WTC11 (cell line): ENCODE measurements at regions not wholly inside any gene's neighbourhood (a gene's known extent, or its start where the extent isn't known, plus 50 kb on each side); places are given as distances from the start of the nearest gene placed in this dataset.

Experiments used
- ARID4B ChIP-seq: sonication (generic); formaldehyde crosslinking; IDR thresholded peaks from 2 replicates; pipeline ENCODE4 v1.8.0; 2023; ENCODE audit warnings: missing genetic modification reagents, mild to moderate bottlenecking, borderline replicate concordance
- CBFB ChIP-seq: sonication (generic); formaldehyde crosslinking; IDR thresholded peaks from 2 replicates; pipeline ENCODE4 v1.8.1; 2022; ENCODE audit warnings: mild to moderate bottlenecking, low read depth, missing genetic modification reagents
- CREB1 ChIP-seq: sonication (generic); formaldehyde crosslinking; IDR thresholded peaks from 2 replicates; pipeline ENCODE4 v1.8.0; 2023; ENCODE audit warnings: mild to moderate bottlenecking, missing genetic modification reagents
- CTCF ChIP-seq: fragments of 200-600 bp; IDR thresholded peaks from 2 replicates; pipeline ENCODE4 v1.8.0; 2022; ENCODE audit warnings: antibody characterized with exemption
- MAX ChIP-seq: sonication (generic); formaldehyde crosslinking; IDR thresholded peaks from 2 replicates; pipeline ENCODE4 v1.8.0; 2022; ENCODE audit warnings: mild to moderate bottlenecking, missing genetic modification reagents
- RORB ChIP-seq: fragments of 250-450 bp; sonication (Bioruptor Pico); IDR thresholded peaks from 2 replicates; pipeline ENCODE4 v1.9.0; 2021; ENCODE audit warnings: mild to moderate bottlenecking
- SP1 ChIP-seq: sonication (generic); formaldehyde crosslinking; conservative IDR thresholded peaks from 2 replicates; pipeline ENCODE4 v1.8.1; 2022; ENCODE audit warnings: missing genetic modification reagents
- TEAD4 ChIP-seq: sonication (generic); formaldehyde crosslinking; IDR thresholded peaks from 2 replicates; pipeline ENCODE4 v1.8.0; 2022; ENCODE audit warnings: mild to moderate bottlenecking, missing genetic modification reagents
- ZNF263 ChIP-seq: sonication (generic); formaldehyde crosslinking; IDR thresholded peaks from 2 replicates; pipeline ENCODE4 v1.8.1; 2022; ENCODE audit warnings: low read depth, mild to moderate bottlenecking, moderate library complexity, missing genetic modification reagents
- TF ChIP-seq, protein P1 (sequence below): sonication (generic); formaldehyde crosslinking; IDR thresholded peaks from 2 replicates; pipeline ENCODE4 v1.8.0; 2022; ENCODE audit warnings: missing genetic modification reagents
- TF ChIP-seq, protein P2 (sequence below): sonication (generic); formaldehyde crosslinking; IDR thresholded peaks from 2 replicates; pipeline ENCODE4 v1.8.1; 2023; ENCODE audit warnings: mild to moderate bottlenecking, missing genetic modification reagents, moderate library complexity
- TF ChIP-seq, protein P3 (sequence below): sonication (generic); formaldehyde crosslinking; IDR thresholded peaks from 2 replicates; pipeline ENCODE4 v1.8.0; 2022; ENCODE audit warnings: mild to moderate bottlenecking, missing genetic modification reagents
- TF ChIP-seq, protein P4 (sequence below): fragments of 250-450 bp; sonication (Bioruptor Pico); IDR thresholded peaks from 2 replicates; pipeline ENCODE4 v1.9.0; 2021; ENCODE audit warnings: mild to moderate bottlenecking
- TF ChIP-seq, protein P5 (sequence below): sonication (generic); formaldehyde crosslinking; IDR thresholded peaks from 2 replicates; pipeline ENCODE4 v1.8.0; 2023; ENCODE audit warnings: missing genetic modification reagents

DNA sequence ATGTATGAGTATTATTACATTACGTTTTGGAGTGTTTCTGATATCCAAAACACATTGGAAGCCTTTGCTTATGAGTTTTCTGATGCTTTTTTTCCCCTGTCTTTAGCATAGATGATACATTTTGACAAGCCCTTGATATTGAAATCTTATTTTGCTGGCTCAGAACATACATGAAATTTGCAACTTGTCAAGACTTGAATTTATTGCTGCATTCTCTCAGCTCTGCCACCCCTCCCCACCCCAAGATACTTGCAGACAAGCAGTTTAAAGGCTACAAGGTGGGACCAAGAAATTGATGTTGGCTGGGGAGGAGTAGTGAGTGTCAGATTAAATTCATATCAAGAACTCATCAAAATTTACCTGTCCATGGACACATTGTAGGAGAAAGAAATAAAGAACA lies 160.2 kb downstream of the GJA1 start:
- TF ChIP-seq MAX (CRISPR knock-in tag) (no peak), CTCF (no peak), CBFB (CRISPR knock-in tag) (no peak), ARID4B (no peak), RORB (CRISPR knock-in tag) (no peak), TEAD4 (CRISPR knock-in tag) (no peak), ZNF263 (CRISPR knock-in tag) (no peak), SP1 (CRISPR knock-in tag) (no peak), CREB1 (CRISPR knock-in tag) (no peak)
- TF ChIP-seq, protein P1, sequence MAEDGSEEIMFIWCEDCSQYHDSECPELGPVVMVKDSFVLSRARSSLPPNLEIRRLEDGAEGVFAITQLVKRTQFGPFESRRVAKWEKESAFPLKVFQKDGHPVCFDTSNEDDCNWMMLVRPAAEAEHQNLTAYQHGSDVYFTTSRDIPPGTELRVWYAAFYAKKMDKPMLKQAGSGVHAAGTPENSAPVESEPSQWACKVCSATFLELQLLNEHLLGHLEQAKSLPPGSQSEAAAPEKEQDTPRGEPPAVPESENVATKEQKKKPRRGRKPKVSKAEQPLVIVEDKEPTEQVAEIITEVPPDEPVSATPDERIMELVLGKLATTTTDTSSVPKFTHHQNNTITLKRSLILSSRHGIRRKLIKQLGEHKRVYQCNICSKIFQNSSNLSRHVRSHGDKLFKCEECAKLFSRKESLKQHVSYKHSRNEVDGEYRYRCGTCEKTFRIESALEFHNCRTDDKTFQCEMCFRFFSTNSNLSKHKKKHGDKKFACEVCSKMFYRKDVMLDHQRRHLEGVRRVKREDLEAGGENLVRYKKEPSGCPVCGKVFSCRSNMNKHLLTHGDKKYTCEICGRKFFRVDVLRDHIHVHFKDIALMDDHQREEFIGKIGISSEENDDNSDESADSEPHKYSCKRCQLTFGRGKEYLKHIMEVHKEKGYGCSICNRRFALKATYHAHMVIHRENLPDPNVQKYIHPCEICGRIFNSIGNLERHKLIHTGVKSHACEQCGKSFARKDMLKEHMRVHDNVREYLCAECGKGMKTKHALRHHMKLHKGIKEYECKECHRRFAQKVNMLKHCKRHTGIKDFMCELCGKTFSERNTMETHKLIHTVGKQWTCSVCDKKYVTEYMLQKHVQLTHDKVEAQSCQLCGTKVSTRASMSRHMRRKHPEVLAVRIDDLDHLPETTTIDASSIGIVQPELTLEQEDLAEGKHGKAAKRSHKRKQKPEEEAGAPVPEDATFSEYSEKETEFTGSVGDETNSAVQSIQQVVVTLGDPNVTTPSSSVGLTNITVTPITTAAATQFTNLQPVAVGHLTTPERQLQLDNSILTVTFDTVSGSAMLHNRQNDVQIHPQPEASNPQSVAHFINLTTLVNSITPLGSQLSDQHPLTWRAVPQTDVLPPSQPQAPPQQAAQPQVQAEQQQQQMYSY (CRISPR knock-in tag): no peak
- TF ChIP-seq, protein P2, sequence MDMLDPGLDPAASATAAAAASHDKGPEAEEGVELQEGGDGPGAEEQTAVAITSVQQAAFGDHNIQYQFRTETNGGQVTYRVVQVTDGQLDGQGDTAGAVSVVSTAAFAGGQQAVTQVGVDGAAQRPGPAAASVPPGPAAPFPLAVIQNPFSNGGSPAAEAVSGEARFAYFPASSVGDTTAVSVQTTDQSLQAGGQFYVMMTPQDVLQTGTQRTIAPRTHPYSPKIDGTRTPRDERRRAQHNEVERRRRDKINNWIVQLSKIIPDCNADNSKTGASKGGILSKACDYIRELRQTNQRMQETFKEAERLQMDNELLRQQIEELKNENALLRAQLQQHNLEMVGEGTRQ (CRISPR knock-in tag): no peak
- TF ChIP-seq, protein P3, sequence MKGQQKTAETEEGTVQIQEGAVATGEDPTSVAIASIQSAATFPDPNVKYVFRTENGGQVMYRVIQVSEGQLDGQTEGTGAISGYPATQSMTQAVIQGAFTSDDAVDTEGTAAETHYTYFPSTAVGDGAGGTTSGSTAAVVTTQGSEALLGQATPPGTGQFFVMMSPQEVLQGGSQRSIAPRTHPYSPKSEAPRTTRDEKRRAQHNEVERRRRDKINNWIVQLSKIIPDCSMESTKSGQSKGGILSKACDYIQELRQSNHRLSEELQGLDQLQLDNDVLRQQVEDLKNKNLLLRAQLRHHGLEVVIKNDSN (CRISPR knock-in tag): no peak
- TF ChIP-seq, protein P4, sequence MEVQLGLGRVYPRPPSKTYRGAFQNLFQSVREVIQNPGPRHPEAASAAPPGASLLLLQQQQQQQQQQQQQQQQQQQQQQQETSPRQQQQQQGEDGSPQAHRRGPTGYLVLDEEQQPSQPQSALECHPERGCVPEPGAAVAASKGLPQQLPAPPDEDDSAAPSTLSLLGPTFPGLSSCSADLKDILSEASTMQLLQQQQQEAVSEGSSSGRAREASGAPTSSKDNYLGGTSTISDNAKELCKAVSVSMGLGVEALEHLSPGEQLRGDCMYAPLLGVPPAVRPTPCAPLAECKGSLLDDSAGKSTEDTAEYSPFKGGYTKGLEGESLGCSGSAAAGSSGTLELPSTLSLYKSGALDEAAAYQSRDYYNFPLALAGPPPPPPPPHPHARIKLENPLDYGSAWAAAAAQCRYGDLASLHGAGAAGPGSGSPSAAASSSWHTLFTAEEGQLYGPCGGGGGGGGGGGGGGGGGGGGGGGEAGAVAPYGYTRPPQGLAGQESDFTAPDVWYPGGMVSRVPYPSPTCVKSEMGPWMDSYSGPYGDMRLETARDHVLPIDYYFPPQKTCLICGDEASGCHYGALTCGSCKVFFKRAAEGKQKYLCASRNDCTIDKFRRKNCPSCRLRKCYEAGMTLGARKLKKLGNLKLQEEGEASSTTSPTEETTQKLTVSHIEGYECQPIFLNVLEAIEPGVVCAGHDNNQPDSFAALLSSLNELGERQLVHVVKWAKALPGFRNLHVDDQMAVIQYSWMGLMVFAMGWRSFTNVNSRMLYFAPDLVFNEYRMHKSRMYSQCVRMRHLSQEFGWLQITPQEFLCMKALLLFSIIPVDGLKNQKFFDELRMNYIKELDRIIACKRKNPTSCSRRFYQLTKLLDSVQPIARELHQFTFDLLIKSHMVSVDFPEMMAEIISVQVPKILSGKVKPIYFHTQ (CRISPR knock-in tag): no peak
- TF ChIP-seq, protein P5, sequence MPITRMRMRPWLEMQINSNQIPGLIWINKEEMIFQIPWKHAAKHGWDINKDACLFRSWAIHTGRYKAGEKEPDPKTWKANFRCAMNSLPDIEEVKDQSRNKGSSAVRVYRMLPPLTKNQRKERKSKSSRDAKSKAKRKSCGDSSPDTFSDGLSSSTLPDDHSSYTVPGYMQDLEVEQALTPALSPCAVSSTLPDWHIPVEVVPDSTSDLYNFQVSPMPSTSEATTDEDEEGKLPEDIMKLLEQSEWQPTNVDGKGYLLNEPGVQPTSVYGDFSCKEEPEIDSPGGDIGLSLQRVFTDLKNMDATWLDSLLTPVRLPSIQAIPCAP: no peak
